Nephron (organoid): ENCODE measurements at regions not wholly inside any gene's neighbourhood (a gene's known extent, or its start where the extent isn't known, plus 50 kb on each side); places are given as distances from the start of the nearest gene placed in this dataset.
"Not testable (repeated sequence)": the region's sequence is repeated elsewhere in the genome, so short reads cannot be mapped to it uniquely, and the experiment has no call there.

Source experiments
- H3K27ac Mint-ChIP-seq, 3 experiments: 2 replicates each; pipeline ENCODE4 v1.8.0; 2020; ENCODE audit warnings: mixed read lengths in 3 of 3, mild to moderate bottlenecking in 2 of 3, moderate library complexity in 1 of 3
- H3K27me3 Mint-ChIP-seq: 2 replicates; pipeline ENCODE4 v1.8.0; 2021; ENCODE audit warnings: low read depth, mild to moderate bottlenecking, moderate library complexity, mixed read lengths
- H3K36me3 Mint-ChIP-seq: 2 replicates; pipeline ENCODE4 v1.8.0; 2020; ENCODE audit warnings: low read depth, mixed read lengths
- H3K4me1 Mint-ChIP-seq: 2 replicates; pipeline ENCODE4 v1.8.0; 2020; ENCODE audit warnings: mixed read lengths
- H3K4me3 Mint-ChIP-seq, 3 experiments: 2 replicates each; pipeline ENCODE4 v1.8.0; 2020; ENCODE audit warnings: mild to moderate bottlenecking in 3 of 3, mixed read lengths in 3 of 3, moderate library complexity in 2 of 3
- H3K9me3 Mint-ChIP-seq: 2 replicates; pipeline ENCODE4 v1.8.0; 2020; ENCODE audit warnings: mixed read lengths
- CTCF ChIP-seq, 3 experiments: fragments of 200-600 bp; sonication (generic); IDR thresholded peaks; one replicate each; pipeline ENCODE4 v1.5.0; 2021; ENCODE audit warnings: antibody characterized with exemption in 3 of 3; ENCODE audit not compliant: unreplicated experiment in 3 of 3

- Mint-ChIP-seq H3K4me3 (no peak overlapping the region), H3K27ac (no peak overlapping the region), H3K4me1 (peaks cover 19% of the 10 kb centered on the region), H3K9me3 (no peaks in the 10 kb centered on the region), H3K36me3 (no peaks in the 10 kb centered on the region), H3K27me3 (peaks cover 37% of the 10 kb centered on the region)
- no peak for TF ChIP-seq CTCF (IDR thresholded peaks at IDR 0.05; ENCODE audit: unreplicated experiment in 3 of 3)
Measured at GRCh38 chr16:50448522-50448921, 79.7 kb upstream of the BRD7 start.

DNA sequence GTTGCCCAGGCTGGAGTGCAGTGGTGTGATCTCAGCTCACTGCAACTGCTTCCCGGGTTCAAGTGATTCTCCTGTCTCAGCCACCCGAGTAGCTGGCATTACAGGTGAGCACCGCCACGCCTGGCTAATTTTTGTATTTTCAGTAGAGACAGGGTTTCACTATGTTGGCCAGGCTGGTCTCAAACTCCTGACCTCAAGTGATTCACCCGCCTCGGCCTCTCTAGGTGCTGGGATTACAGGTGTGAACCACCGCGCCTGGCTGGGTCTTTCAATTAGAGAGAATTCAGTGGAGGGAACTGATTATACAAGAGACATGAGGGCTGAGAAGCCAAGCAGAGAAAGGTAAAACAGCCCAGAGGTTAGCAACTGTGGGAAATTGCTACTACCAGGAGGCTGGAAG is 78.6 kb upstream of the BRD7 start:
- not testable (repeated sequence) for H3K36me3 Mint-ChIP-seq, H3K4me3 Mint-ChIP-seq, H3K9me3 Mint-ChIP-seq, H3K27ac Mint-ChIP-seq
- Mint-ChIP-seq H3K27me3 (peaks cover 36% of the 10 kb centered on the region), H3K4me1 (peaks cover 19% of the 10 kb centered on the region)

DNA sequence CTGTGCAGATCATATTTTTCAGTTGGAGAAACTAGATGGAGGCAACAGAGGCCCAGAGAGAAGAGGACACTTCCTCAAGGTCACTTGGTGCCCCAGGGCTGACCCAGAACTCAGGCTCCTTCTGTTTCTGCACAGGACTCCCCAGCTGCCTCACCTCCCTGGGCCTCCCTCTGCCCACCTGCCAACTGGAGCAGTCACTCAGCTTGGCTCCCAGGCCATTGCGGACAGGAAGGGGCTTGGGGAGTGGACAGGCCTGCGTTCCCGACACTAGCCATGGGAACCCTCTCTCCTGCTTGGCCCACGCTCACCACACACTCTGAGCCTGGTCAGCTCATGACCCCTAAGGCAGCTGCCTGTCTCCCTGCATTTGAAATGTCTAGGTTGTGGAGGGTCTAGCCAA is 78.1 kb upstream of the BRD7 start:
- H3K4me1 Mint-ChIP-seq = peaks cover 18% of the 10 kb centered on the region
- no peak overlapping the region for H3K27ac Mint-ChIP-seq
- H3K9me3 Mint-ChIP-seq = no peaks in the 10 kb centered on the region
- no peak for TF ChIP-seq CTCF (IDR thresholded peaks at IDR 0.05; ENCODE audit: unreplicated experiment in 3 of 3)
- no peak overlapping the region for H3K4me3 Mint-ChIP-seq
- peaks cover 36% of the 10 kb centered on the region for H3K27me3 Mint-ChIP-seq
- H3K36me3 Mint-ChIP-seq = no peaks in the 10 kb centered on the region

DNA sequence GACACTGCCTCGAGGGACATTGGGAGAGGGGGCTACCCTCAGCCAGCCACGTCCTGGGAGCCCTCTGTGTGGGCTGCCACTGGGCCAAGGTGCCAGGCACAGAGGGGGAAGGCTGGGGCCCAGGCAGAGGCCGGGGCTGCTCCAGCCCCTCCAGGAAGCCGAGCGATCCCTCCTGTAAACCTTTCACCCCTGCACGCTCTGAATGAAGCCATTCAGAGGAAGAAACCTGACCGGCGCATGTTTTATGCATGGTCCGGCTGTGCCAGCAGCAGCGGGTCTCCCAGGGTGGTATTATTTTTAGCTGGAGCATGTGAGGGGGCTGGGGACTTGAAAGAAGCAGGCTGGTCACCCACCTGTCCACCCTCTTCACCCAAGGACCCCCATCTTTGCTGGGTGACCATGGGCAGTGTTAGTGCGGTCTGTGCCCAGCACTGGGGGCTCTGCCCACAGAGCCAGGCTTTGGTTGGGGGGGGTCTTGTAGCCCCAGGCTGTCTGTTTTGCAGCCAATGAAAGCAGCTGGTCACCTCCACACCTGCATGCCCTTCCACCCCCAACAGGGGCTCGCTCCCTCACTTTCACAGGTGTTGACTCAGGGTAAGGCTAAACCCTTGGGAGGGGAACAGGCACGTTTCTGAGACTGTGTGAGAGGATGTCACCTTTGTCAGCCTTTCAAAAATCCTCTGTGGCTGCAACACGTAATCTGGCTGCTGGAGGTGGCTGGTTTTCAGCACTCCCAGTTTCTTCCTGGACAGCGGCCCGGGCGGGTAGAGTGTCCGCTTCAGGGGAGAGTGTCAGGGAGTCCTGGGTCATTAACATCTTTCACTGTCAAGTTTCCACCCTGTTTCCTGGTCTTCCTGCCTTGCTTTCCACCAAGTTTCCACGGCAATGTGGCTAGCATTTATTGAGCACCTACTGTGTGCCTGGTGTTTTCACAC is 77.1 kb upstream of the BRD7 start:
- H3K4me3 Mint-ChIP-seq = no peak overlapping the region
- no peaks in the 10 kb centered on the region for H3K36me3 Mint-ChIP-seq
- no peak overlapping the region for H3K27ac Mint-ChIP-seq
- H3K4me1 Mint-ChIP-seq = peaks cover 9% of the 10 kb centered on the region
- no peaks in the 10 kb centered on the region for H3K9me3 Mint-ChIP-seq
- H3K27me3 Mint-ChIP-seq = peaks cover 31% of the 10 kb centered on the region
- TF ChIP-seq CTCF (IDR thresholded peaks at IDR 0.05; ENCODE audit: unreplicated experiment in 3 of 3) = no peak

GRCh38 chr16:50444526-50444925 is 75.7 kb upstream of the BRD7 start:
- Mint-ChIP-seq H3K9me3 (peaks cover 9% of the 10 kb centered on the region), H3K36me3 (no peaks in the 10 kb centered on the region), H3K27me3 (peaks cover 31% of the 10 kb centered on the region), H3K4me1 (peaks cover 9% of the 10 kb centered on the region), H3K27ac (no peak overlapping the region), H3K4me3 (no peak overlapping the region)
- TF ChIP-seq CTCF (IDR thresholded peaks at IDR 0.05; ENCODE audit: unreplicated experiment in 3 of 3) = no peak

- Mint-ChIP-seq H3K27ac (no peak overlapping the region), H3K27me3 (peaks cover 11% of the 10 kb centered on the region), H3K9me3 (peaks cover 19% of the 10 kb centered on the region), H3K4me1 (peaks cover 9% of the 10 kb centered on the region), H3K4me3 (no peak overlapping the region), H3K36me3 (no peaks in the 10 kb centered on the region)
- no peak for TF ChIP-seq CTCF (IDR thresholded peaks at IDR 0.05; ENCODE audit: unreplicated experiment in 3 of 3)
Measured at GRCh38 chr16:50442221-50442620, 73.4 kb upstream of the BRD7 start.
